Erythroblast (primary cell): ENCODE measurements at regions not wholly inside any gene's neighbourhood (a gene's known extent, or its start where the extent isn't known, plus 50 kb on each side); places are given as distances from the start of the nearest gene placed in this dataset.

ENCODE experiments used
- DNase-seq, 2 experiments: peaks; one replicate each; lab custom pipeline; 2025; lab: John Stamatoyannopoulos, UW
- GATA1 ChIP-seq: IDR thresholded peaks from 2 replicates; pipeline ENCODE4 v1.6.1; 2011; ENCODE audit warnings: low read depth, mild to moderate bottlenecking, control low read depth, low read length, moderate library complexity
- POLR2A ChIP-seq: IDR thresholded peaks from 2 replicates; pipeline ENCODE4 v1.6.1; 2011; ENCODE audit warnings: mild to moderate bottlenecking, low read length

GRCh38 chr11:23730307-23730998 lies 766.4 kb upstream of the LUZP2 start:
- TF ChIP-seq GATA1 = no peak
- TF ChIP-seq POLR2A = no peak
- DNase-seq = no peak

- no peak for DNase-seq
- TF ChIP-seq GATA1 (no peak), POLR2A (no peak)
These were observed 764.8 kb upstream of the LUZP2 start for GRCh38 chr11:23732026-23732425.

GRCh38 chr11:23746896-23747295 lies 750.0 kb upstream of the LUZP2 start:
- no peak for TF ChIP-seq GATA1
- no peak for TF ChIP-seq POLR2A

GRCh38 chr11:23749762-23750430 lies 747.0 kb upstream of the LUZP2 start:
- TF ChIP-seq POLR2A = no peak
- TF ChIP-seq GATA1 = no peak
- DNase-seq = no peak

More at GRCh38 chr11:23746896-23747295, 750.0 kb upstream of the LUZP2 start:
- no peak for DNase-seq

- no peak for DNase-seq
- no peak for TF ChIP-seq POLR2A
- no peak for TF ChIP-seq GATA1
These were observed 745.6 kb upstream of the LUZP2 start for GRCh38 chr11:23751280-23751679.

GRCh38 chr11:23755076-23755475 lies 741.8 kb upstream of the LUZP2 start:
- TF ChIP-seq GATA1 (no peak), POLR2A (no peak)

GRCh38 chr11:23755769-23756168 lies 741.1 kb upstream of the LUZP2 start:
- TF ChIP-seq GATA1 (no peak), POLR2A (no peak)
- no peak for DNase-seq

More at GRCh38 chr11:23755076-23755475, 741.8 kb upstream of the LUZP2 start:
- no peak for DNase-seq

- no peak for TF ChIP-seq POLR2A
- TF ChIP-seq GATA1 = no peak
- DNase-seq = no peak
These were observed 737.4 kb upstream of the LUZP2 start for GRCh38 chr11:23759489-23759888.

- TF ChIP-seq GATA1 (no peak), POLR2A (no peak)
- DNase-seq = no peak
These were observed 732.6 kb upstream of the LUZP2 start for GRCh38 chr11:23764286-23764685.

- no peak for DNase-seq
- TF ChIP-seq POLR2A = no peak
- TF ChIP-seq GATA1 = no peak
These were observed 731.1 kb upstream of the LUZP2 start for GRCh38 chr11:23765682-23766252.

- TF ChIP-seq POLR2A (no peak), GATA1 (no peak)
- no peak for DNase-seq
These were observed 729.3 kb upstream of the LUZP2 start for GRCh38 chr11:23767576-23767975.

- TF ChIP-seq POLR2A (no peak), GATA1 (no peak)
- DNase-seq = no peak
These were observed 727.6 kb upstream of the LUZP2 start for GRCh38 chr11:23769214-23769613.

GRCh38 chr11:23772081-23772480 lies 724.8 kb upstream of the LUZP2 start:
- DNase-seq = no peak
- no peak for TF ChIP-seq POLR2A

GRCh38 chr11:23778971-23779370 lies 717.9 kb upstream of the LUZP2 start:
- no peak for DNase-seq
- TF ChIP-seq POLR2A = no peak
- TF ChIP-seq GATA1 = no peak

- TF ChIP-seq GATA1 (no peak), POLR2A (no peak)
- DNase-seq = no peak
These were observed 716.6 kb upstream of the LUZP2 start for GRCh38 chr11:23780231-23780630.
